ENCODE measurements at regions not wholly inside any gene's neighbourhood (a gene's known extent, or its start where the extent isn't known, plus 50 kb on each side); places are given as distances from the start of the nearest gene placed in this dataset.

DNA sequence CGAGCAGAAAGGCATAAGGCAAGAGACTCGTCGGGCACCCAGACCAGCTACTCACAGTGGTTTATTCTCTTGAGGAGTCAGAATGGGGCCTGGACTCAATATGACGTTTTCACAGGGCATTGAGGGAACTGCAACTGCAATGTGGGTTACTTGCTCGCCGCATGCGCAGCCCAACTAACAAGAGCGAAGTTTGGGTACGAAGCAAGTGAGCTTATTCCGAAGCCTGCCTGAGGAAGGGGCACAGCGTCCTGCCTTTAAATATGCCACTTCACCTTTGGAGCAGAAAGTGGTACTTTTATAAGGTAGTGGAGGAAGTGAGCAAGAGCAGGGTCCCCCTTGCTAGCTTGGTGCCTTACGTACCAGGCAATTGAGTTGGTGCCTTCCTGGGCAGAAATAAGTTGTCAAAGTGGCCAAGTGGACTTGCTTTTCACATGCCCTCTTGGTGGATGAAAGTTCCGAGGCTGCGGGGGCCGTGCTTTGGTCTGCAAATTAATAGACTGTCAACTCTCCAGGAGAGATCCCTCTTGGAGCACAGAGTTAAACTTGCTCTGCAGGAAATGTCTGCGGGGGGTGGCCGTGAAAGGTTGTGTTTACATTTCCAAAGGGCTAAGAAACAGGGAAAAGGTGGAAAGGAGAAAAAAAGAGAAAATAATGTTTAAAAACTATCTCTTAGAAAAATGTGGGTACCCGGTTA, 480.4 kb downstream of the TRIML1 start:
- POLR2A ChIA-PET (ENCODE audit: unreplicated experiment) = no interaction called here
- Histone ChIP-seq H3K36me3 (ENCODE audit: control insufficient read depth, insufficient read depth, low read length) (no peaks in the 10 kb centered on the region), H2BK15ac (ENCODE audit: low read depth, low read length) (no peak overlapping the region), H3K9ac (ENCODE audit: low read depth, low read length) (no peak overlapping the region), H3K23ac (ENCODE audit: low read depth, low read length) (no peak overlapping the region), H3K4me3 (ENCODE audit: insufficient read depth, low read depth, low read length) (no peak overlapping the region), H4K8ac (ENCODE audit: low read depth in 2 of 2, low read length in 2 of 2) (no peak overlapping the region), H2AFZ (replicated peaks; ENCODE audit: low read length, poor library complexity) (peak overlapping the region; percentile 44), H3K9me3 (ENCODE audit: control insufficient read depth, insufficient read depth, low read length) (no peaks in the 10 kb centered on the region; the same call in 1 of the 2 replicates), H3K27ac (ENCODE audit: insufficient read depth, low read length) (no peak overlapping the region), H3K4me2 (ENCODE audit: low read depth, low read length) (no peak overlapping the region), H3K18ac (ENCODE audit: low read depth, low read length) (no peak overlapping the region), H4K91ac (ENCODE audit: insufficient read depth, low read depth, low read length) (no peak overlapping the region), H3K56ac (ENCODE audit: extremely low read depth, insufficient read depth, low read length) (no peak overlapping the region), H2BK5ac (ENCODE audit: low read depth, low read length, poor library complexity, severe bottlenecking) (no peak overlapping the region), H3K4me1 (ENCODE audit: control insufficient read depth, insufficient read depth, low read length) (no peaks in the 10 kb centered on the region; the same call in none of the 2 replicates), H4K5ac (ENCODE audit: low read depth, low read length) (no peak overlapping the region), H2BK20ac (ENCODE audit: low read depth, low read length) (no peak overlapping the region), H3K79me1 (ENCODE audit: low read depth in 1 of 2, low read length in 2 of 2) (no peaks in the 10 kb centered on the region), H3K27me3 (ENCODE audit: control insufficient read depth, insufficient read depth, low read length) (no peaks in the 10 kb centered on the region), H4K20me1 (ENCODE audit: insufficient read depth, low read length) (no peaks in the 10 kb centered on the region), H2AK9ac (replicated peaks; ENCODE audit: low read depth, low read length, poor library complexity) (no peak overlapping the region), H3K14ac (replicated peaks; ENCODE audit: low read depth, low read length) (no peak overlapping the region), H3K9me1 (ENCODE audit: insufficient read depth, low read length) (no peaks in the 10 kb centered on the region), H2BK120ac (ENCODE audit: low read depth, low read length) (no peak overlapping the region), H2AK5ac (ENCODE audit: low read depth, low read length) (no peak overlapping the region), H3K4ac (ENCODE audit: low read depth, low read length) (no peak overlapping the region)
- CTCF ChIA-PET = no interaction called here
- in situ Hi-C loops (cut with MboI; ENCODE audit: low sequenced_read_pairs) (no loop called here), dilution Hi-C loops (cut with HindIII; ENCODE audit: low sequenced_read_pairs, unreplicated experiment) (no loop called here), intact Hi-C loops (cut with micrococcal nuclease) (loop anchor here (10.0 kb wide), 1 partner anchor 585 kb away; no protein-coding TSS in a partner anchor)
- DNase-seq (no peak), ATAC-seq (ENCODE audit: low read depth) (no peak)
- BruUV-seq (replicated peaks) = no TSS peak
- 87% methylated on average over 9 of the region's 18 CpGs; no CpG with 5 or more reads in 1 of the 2 experiments for WGBS, 2 experiments (ENCODE audit: extremely low coverage in 2 of 2, insufficient read length in 1 of 2)
- TF ChIP-seq CEBPB (IDR thresholded peaks at IDR 0.05; ENCODE audit: low read depth, low read length) = no peak
- no peak for TF ChIP-seq RFX5 (IDR thresholded peaks at IDR 0.05; ENCODE audit: low read depth, low read length)
- TF ChIP-seq MAFK (IDR thresholded peaks at IDR 0.05; ENCODE audit: low read depth, low read length) = no peak
- TF ChIP-seq CHD1 (IDR thresholded peaks at IDR 0.05; ENCODE audit: low read depth, low read length) = no peak
- TF ChIP-seq MAZ (IDR thresholded peaks at IDR 0.05; ENCODE audit: borderline replicate concordance, low read depth, low read length) = no peak
- TF ChIP-seq RCOR1 (IDR thresholded peaks at IDR 0.05; ENCODE audit: insufficient replicate concordance, low read length) = no peak
- TF ChIP-seq, protein P1, sequence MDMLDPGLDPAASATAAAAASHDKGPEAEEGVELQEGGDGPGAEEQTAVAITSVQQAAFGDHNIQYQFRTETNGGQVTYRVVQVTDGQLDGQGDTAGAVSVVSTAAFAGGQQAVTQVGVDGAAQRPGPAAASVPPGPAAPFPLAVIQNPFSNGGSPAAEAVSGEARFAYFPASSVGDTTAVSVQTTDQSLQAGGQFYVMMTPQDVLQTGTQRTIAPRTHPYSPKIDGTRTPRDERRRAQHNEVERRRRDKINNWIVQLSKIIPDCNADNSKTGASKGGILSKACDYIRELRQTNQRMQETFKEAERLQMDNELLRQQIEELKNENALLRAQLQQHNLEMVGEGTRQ (IDR thresholded peaks at IDR 0.05; ENCODE audit: low read depth, low read length) = no peak
- no peak for TF ChIP-seq SMC3 (IDR thresholded peaks at IDR 0.05; ENCODE audit: low read depth, low read length)
- TF ChIP-seq RAD21 (IDR thresholded peaks at IDR 0.05; ENCODE audit: low read length) = no peak
- TF ChIP-seq, protein P2, sequence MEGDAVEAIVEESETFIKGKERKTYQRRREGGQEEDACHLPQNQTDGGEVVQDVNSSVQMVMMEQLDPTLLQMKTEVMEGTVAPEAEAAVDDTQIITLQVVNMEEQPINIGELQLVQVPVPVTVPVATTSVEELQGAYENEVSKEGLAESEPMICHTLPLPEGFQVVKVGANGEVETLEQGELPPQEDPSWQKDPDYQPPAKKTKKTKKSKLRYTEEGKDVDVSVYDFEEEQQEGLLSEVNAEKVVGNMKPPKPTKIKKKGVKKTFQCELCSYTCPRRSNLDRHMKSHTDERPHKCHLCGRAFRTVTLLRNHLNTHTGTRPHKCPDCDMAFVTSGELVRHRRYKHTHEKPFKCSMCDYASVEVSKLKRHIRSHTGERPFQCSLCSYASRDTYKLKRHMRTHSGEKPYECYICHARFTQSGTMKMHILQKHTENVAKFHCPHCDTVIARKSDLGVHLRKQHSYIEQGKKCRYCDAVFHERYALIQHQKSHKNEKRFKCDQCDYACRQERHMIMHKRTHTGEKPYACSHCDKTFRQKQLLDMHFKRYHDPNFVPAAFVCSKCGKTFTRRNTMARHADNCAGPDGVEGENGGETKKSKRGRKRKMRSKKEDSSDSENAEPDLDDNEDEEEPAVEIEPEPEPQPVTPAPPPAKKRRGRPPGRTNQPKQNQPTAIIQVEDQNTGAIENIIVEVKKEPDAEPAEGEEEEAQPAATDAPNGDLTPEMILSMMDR (conservative IDR thresholded peaks at IDR 0.05; ENCODE audit: low read depth, low read length) = no peak
- TF ChIP-seq FOS (IDR thresholded peaks at IDR 0.05; ENCODE audit: low read depth, low read length) = no peak

Data from IMR-90 (cell line).